IMR-90 (cell line): ENCODE measurements at regions not wholly inside any gene's neighbourhood (a gene's known extent, or its start where the extent isn't known, plus 50 kb on each side); places are given as distances from the start of the nearest gene placed in this dataset.
"Not testable (repeated sequence)": the region's sequence is repeated elsewhere in the genome, so short reads cannot be mapped to it uniquely, and the experiment has no call there.

Source experiments
- ATAC-seq: fragments of 200-7000 bp; cut with Tn5 transposase; 2 replicates; pipeline ENCODE4 v1.9.1; 2020; ENCODE audit warnings: low read depth, mild to moderate bottlenecking, moderate library complexity
- BruUV-seq: library from RNA; stranded (reverse); fragments of 400-500 nt; replicated peaks from 2 replicates; lab custom pipeline; 2021; lab: Mats Ljungman, UMichigan
- CTCF ChIA-PET: fragments of 300-600 bp; formaldehyde crosslinking; extraction: SDS; loops from one replicate; lab custom pipeline; 2021; ENCODE audit warnings: antibody characterized with exemption; lab: Yijun Ruan, JAX
- POLR2A ChIA-PET: fragments of 300-600 bp; sonication (Branson Sonifier 250); formaldehyde crosslinking; loops from one replicate; lab custom pipeline; 2022; ENCODE audit warnings: antibody characterized with exemption; ENCODE audit not compliant: unreplicated experiment; lab: Charles Lee
- DNase-seq: peaks from one replicate; pipeline ENCODE4 v3.0.0; 2013
- H2AFZ ChIP-seq: replicated peaks from 2 replicates; pipeline ENCODE3; 2013; ENCODE audit warnings: low read length, mild to moderate bottlenecking; ENCODE audit not compliant: poor library complexity
- H2AK5ac ChIP-seq: 2 replicates; pipeline ENCODE4 v1.6.1; 2013; ENCODE audit warnings: low read depth, low read length, inconsistent platforms
- H2AK9ac ChIP-seq: replicated peaks from 2 replicates; pipeline ENCODE3; 2013; ENCODE audit warnings: mild to moderate bottlenecking, low read depth, low read length, moderate library complexity; ENCODE audit not compliant: poor library complexity
- H2BK120ac ChIP-seq: 2 replicates; pipeline ENCODE4 v1.6.1; 2013; ENCODE audit warnings: low read depth, low read length, inconsistent platforms
- H2BK15ac ChIP-seq: 3 replicates; pipeline ENCODE4 v1.6.1; 2013; ENCODE audit warnings: low read depth, low read length, inconsistent platforms
- H2BK20ac ChIP-seq: 2 replicates; pipeline ENCODE4 v1.6.1; 2013; ENCODE audit warnings: low read depth, mild to moderate bottlenecking, inconsistent platforms, low read length, moderate library complexity
- H2BK5ac ChIP-seq: 2 replicates; pipeline ENCODE4 v1.6.1; 2013; ENCODE audit warnings: mild to moderate bottlenecking, low read depth, low read length, inconsistent platforms; ENCODE audit not compliant: poor library complexity, severe bottlenecking
- H3K14ac ChIP-seq: replicated peaks from 2 replicates; pipeline ENCODE4 v1.6.1; 2013; ENCODE audit warnings: low read depth, low read length, inconsistent platforms
- H3K18ac ChIP-seq: 2 replicates; pipeline ENCODE4 v1.6.1; 2013; ENCODE audit warnings: low read depth, low read length, control low read depth
- H3K23ac ChIP-seq: 2 replicates; pipeline ENCODE4 v1.6.1; 2013; ENCODE audit warnings: low read depth, low read length, inconsistent platforms
- H3K27ac ChIP-seq: 2 replicates; pipeline ENCODE4 v1.5.1; 2013; ENCODE audit warnings: mild to moderate bottlenecking, control low read depth, low read length; ENCODE audit not compliant: insufficient read depth
- H3K27me3 ChIP-seq: 2 replicates; pipeline ENCODE4 v1.6.1; 2013; ENCODE audit warnings: low read length; ENCODE audit not compliant: control insufficient read depth, insufficient read depth
- H3K36me3 ChIP-seq: 2 replicates; pipeline ENCODE4 v1.6.1; 2013; ENCODE audit warnings: low read length, mixed read lengths; ENCODE audit not compliant: control insufficient read depth, insufficient read depth
- H3K4ac ChIP-seq: 2 replicates; pipeline ENCODE4 v1.6.1; 2013; ENCODE audit warnings: low read depth, low read length, inconsistent platforms
- H3K4me1 ChIP-seq: 2 replicates; pipeline ENCODE4 v1.6.1; 2013; ENCODE audit warnings: low read length, mixed read lengths; ENCODE audit not compliant: control insufficient read depth, insufficient read depth
- H3K4me2 ChIP-seq: 2 replicates; pipeline ENCODE4 v1.6.1; 2013; ENCODE audit warnings: low read depth, mild to moderate bottlenecking, control low read depth, low read length, moderate library complexity
- H3K4me3 ChIP-seq: 2 replicates; pipeline ENCODE4 v1.5.1; 2013; ENCODE audit warnings: low read depth, mild to moderate bottlenecking, control low read depth, low read length, moderate library complexity; ENCODE audit not compliant: insufficient read depth
- H3K56ac ChIP-seq: 2 replicates; pipeline ENCODE4 v1.6.1; 2013; ENCODE audit warnings: low read length, inconsistent platforms; ENCODE audit not compliant: insufficient read depth; ENCODE audit errors: extremely low read depth
- H3K79me1 ChIP-seq, 2 experiments: 2 replicates each; pipeline ENCODE4 v1.6.1; 2013; ENCODE audit warnings: low read length in 2 of 2, inconsistent platforms in 1 of 2, low read depth in 1 of 2
- H3K9ac ChIP-seq: 2 replicates; pipeline ENCODE4 v1.6.1; 2013; ENCODE audit warnings: low read depth, low read length, control low read depth
- H3K9me1 ChIP-seq: 2 replicates; pipeline ENCODE4 v1.6.1; 2013; ENCODE audit warnings: low read length, inconsistent platforms; ENCODE audit not compliant: insufficient read depth
- H3K9me3 ChIP-seq: 2 replicates; pipeline ENCODE4 v1.6.1; 2013; ENCODE audit warnings: low read length; ENCODE audit not compliant: control insufficient read depth, insufficient read depth
- H4K20me1 ChIP-seq: 2 replicates; pipeline ENCODE4 v1.6.1; 2013; ENCODE audit warnings: low read length, inconsistent platforms; ENCODE audit not compliant: insufficient read depth
- H4K5ac ChIP-seq: 2 replicates; pipeline ENCODE4 v1.6.1; 2013; ENCODE audit warnings: mild to moderate bottlenecking, low read depth, low read length, control low read depth
- H4K8ac ChIP-seq, 2 experiments: 2 replicates each; pipeline ENCODE4 v1.6.1; 2013; ENCODE audit warnings: low read depth in 2 of 2, low read length in 2 of 2, control low read depth in 1 of 2, inconsistent platforms in 1 of 2
- H4K91ac ChIP-seq: 2 replicates; pipeline ENCODE4 v1.6.1; 2013; ENCODE audit warnings: low read depth, low read length, inconsistent platforms; ENCODE audit not compliant: insufficient read depth
- CEBPB ChIP-seq: IDR thresholded peaks from 2 replicates; pipeline ENCODE4 v1.6.1; 2012; ENCODE audit warnings: low read depth, low read length, improper control_type of control experiment
- WGBS, 2 experiments: methylation state at CpG; one replicate each; pipeline versions ENCODE4 v1.1.5 to v1.1.7; 2013; ENCODE audit warnings: missing lambda C conversion rate in 2 of 2; ENCODE audit not compliant: insufficient read length in 1 of 2; ENCODE audit errors: extremely low coverage in 2 of 2; 5-methylcytosine and 5-hydroxymethylcytosine counted together
- dilution Hi-C: fragments of 300-500 bp; cut with HindIII; formaldehyde crosslinking; loops from one replicate; pipeline ENCODE4 v1.14.3; 2018; ENCODE audit warnings: low sequenced_read_pairs; ENCODE audit not compliant: unreplicated experiment
- in situ Hi-C: fragments of 300-500 bp; cut with MboI; formaldehyde crosslinking; loops from 3 replicates; pipeline ENCODE4 v1.14.3; 2019; ENCODE audit warnings: low sequenced_read_pairs, inconsistent platforms, mixed read lengths
- intact Hi-C: fragments of 100-400 bp; cut with micrococcal nuclease; formaldehyde crosslinking; loops from 2 replicates; pipeline ENCODE4 v1.10.0; 2022

DNA sequence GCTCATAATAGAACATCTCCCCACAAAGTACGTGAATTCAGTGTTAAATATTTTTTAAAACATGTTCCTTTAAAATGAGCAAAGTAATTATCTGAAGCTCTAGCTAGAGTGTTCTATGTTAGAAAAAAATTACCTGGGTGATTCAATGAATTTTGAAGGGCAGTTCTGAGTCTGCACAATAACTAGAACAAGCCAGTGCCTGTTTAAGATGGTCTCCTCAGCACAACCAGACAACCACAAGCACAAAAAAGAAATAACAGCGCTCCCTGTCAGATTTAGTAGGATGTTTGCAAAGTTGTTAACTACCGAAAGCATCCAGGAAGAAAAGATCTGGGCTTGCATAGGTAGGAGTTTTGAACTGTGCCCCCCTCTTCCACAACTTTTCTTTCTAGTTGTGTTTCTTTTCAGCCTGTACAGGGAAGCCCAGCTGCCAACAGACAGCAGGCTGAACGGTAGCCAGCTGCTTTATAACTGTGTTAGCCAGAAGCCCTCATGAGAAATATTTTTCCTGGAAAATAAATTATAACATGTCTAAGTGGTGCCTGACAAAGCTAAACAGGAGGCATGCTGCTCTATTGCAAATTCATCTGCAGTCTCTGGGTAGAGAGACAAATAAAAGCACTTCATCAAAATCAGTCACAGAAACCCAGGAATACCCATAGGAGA is 1026.9 kb downstream of the MAT2B start:
- Histone ChIP-seq H3K14ac (no peak overlapping the region), H2BK5ac (no peak overlapping the region), H4K8ac (no peak overlapping the region), H3K9me1 (no peaks in the 10 kb centered on the region), H2AK9ac (no peak overlapping the region), H2BK15ac (no peak overlapping the region), H3K27ac (no peak overlapping the region), H3K9me3 (no peaks in the 10 kb centered on the region), H3K23ac (no peak overlapping the region), H3K4ac (no peak overlapping the region), H4K5ac (no peak overlapping the region), H2BK20ac (no peak overlapping the region), H2AFZ (no peak overlapping the region), H3K4me1 (no peaks in the 10 kb centered on the region), H3K36me3 (no peaks in the 10 kb centered on the region), H3K18ac (no peak overlapping the region), H4K91ac (no peak overlapping the region), H3K27me3 (no peaks in the 10 kb centered on the region), H3K9ac (no peak overlapping the region), H3K4me2 (no peak overlapping the region), H3K56ac (no peak overlapping the region), H2BK120ac (no peak overlapping the region), H3K79me1 (no peaks in the 10 kb centered on the region), H4K20me1 (no peaks in the 10 kb centered on the region), H2AK5ac (no peak overlapping the region), H3K4me3 (no peak overlapping the region)
- BruUV-seq = no TSS peak
- ATAC-seq = no peak
- WGBS, 2 experiments = no CpG with 5 or more reads among the region's 4 CpGs
- ChIA-PET POLR2A (interaction anchor here (0.6 kb wide), 1 partner anchor 1024 kb away, joined by 3 read pairs; no protein-coding TSS in a partner anchor), CTCF (no interaction called here)
- in situ Hi-C loops = no loop called here
- TF ChIP-seq CEBPB = no peak
- dilution Hi-C loops = no loop called here
- DNase-seq = no peak
- intact Hi-C loops = no loop called here

DNA sequence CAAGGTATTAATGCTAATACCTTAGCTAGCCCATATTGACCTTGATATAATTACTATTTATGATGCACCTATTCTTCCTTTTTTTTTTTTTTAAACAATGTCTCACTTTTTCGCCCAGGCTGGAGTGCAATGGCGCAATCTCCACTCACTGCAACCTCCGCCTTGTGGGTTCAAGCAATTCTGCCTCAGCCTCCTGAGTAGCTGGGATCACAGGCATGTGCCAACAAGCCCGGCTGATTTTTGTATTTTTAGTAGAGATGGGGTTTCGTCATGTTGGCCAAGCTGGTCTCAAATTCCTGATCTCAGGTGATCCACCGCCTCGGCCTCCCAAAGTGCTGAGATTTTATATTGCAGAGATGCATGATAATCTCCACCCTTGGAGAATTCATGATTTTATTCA is 1028.0 kb downstream of the MAT2B start:
- H3K27me3 ChIP-seq, intact Hi-C loops, H2AK9ac ChIP-seq, in situ Hi-C loops, dilution Hi-C loops, H3K4me1 ChIP-seq, H3K36me3 ChIP-seq, H4K5ac ChIP-seq, H2AK5ac ChIP-seq, H4K20me1 ChIP-seq, H4K8ac ChIP-seq, H3K9ac ChIP-seq, H4K91ac ChIP-seq, H3K4me2 ChIP-seq, BruUV-seq, H3K4me3 ChIP-seq, H2BK5ac ChIP-seq, H3K14ac ChIP-seq, H3K27ac ChIP-seq, H3K9me1 ChIP-seq, H3K23ac ChIP-seq, H2AFZ ChIP-seq, H2BK120ac ChIP-seq, H3K56ac ChIP-seq, POLR2A ChIA-PET, H3K9me3 ChIP-seq, H3K18ac ChIP-seq, H2BK20ac ChIP-seq, DNase-seq, ATAC-seq, H2BK15ac ChIP-seq, CTCF ChIA-PET, H3K4ac ChIP-seq, H3K79me1 ChIP-seq: not testable (repeated sequence)
- 78% methylated on average over 3 of the region's 7 CpGs; no CpG with 5 or more reads in 1 of the 2 experiments for WGBS, 2 experiments
